ENCODE measurements at regions not wholly inside any gene's neighbourhood (a gene's known extent, or its start where the extent isn't known, plus 50 kb on each side); places are given as distances from the start of the nearest gene placed in this dataset.
A peak's percentile ranks its signal among the peaks of the same experiment; 100 is the strongest.
"Not testable (repeated sequence)": the region's sequence is repeated elsewhere in the genome, so short reads cannot be mapped to it uniquely, and the experiment has no call there.

- DNase-seq (ENCODE audit: low spot score) = no peak
Observed at GRCh38 chr13:22837980-22838647, 342.7 kb upstream of the SGCG start.

GRCh38 chr13:22839603-22840530 lies 340.9 kb upstream of the SGCG start:
- DNase-seq (ENCODE audit: low spot score) = peak; percentile 41

DNA sequence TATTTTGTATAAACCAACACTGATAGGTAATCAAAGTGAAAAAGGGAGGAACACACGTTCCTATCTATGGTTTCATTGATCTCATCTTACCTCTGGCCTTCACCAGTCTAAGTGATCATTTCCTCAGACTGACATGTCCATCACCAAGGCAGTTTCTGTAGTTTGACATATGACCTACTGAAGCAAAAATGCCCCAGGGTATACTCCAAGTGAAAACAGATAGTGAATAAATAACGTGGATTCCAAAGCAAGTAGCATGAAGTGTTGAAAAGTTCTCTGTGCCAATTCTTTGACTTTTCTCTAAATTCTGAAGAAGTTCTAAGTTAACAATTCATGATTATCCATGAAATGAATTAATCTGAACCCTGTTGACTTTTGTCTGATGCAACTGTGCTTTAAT lies 334.2 kb upstream of the SGCG start:
- DNase-seq (ENCODE audit: low spot score) = no peak

- no peak for DNase-seq (ENCODE audit: low spot score)
Observed at GRCh38 chr13:22848539-22849052, 332.2 kb upstream of the SGCG start.

DNA sequence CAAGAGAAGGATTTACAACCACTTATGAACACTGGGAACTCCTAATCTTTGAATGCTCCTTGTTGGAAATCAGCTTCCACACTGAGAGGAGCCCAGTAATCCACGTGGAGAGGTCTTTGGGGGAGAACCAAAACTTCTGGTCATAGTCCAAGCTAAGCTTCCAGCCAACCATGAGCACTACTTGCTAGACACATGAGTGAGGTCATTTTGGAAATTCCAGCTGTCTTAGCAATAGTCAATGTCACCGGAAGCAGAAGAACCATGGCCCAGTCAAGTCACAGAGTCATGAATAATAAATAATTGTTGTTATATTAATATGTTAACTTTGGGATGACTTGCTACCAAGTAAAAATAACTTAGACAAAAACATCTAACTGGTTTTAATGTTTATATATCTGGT lies 324.9 kb upstream of the SGCG start:
- no peak for DNase-seq (ENCODE audit: low spot score)

DNA sequence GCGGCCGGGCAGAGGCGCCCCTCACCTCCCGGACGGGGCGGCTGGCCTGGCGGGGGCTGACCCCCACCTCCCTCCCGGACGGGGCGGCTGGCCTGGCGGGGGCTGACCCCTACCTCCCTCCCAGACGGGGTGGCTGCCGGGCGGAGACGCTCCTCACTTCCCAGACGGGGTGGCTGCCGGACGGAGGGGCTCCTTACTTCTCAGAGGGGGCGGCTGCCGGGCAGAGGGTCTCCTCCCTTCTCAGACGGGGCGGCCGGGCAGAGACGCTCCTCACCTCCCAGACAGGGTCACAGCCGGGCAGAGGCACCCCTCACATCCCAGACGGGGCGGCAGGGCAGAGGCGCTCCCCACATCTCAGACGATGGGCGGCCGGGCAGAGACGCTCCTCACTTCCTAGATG lies 321.8 kb upstream of the SGCG start:
- not testable (repeated sequence) for DNase-seq (ENCODE audit: low spot score)

GRCh38 chr13:22859411-22859810 lies 321.4 kb upstream of the SGCG start:
- not testable (repeated sequence) for DNase-seq (ENCODE audit: low spot score)

- no peak for DNase-seq (ENCODE audit: low spot score)
Observed at GRCh38 chr13:22861958-22862466, 318.8 kb upstream of the SGCG start.

DNA sequence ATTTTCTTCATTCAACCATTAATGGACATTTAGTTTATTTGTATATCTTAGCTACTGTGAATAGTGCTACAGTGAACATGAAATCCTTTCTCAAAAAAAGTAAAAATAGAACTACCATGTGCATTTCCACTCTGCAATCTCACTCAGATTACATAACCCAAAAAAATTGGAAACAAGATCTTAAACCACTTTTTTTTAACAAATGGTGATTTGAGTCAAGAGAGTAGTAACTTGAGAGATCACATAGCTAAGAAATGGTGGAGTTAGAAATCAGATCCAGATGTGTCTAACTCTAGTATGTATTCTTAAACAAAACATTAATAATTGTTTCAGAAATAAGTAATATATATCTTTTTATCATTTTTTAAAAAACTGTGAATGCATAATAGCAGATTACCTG lies 318.3 kb upstream of the SGCG start:
- no peak for DNase-seq (ENCODE audit: low spot score)

DNA sequence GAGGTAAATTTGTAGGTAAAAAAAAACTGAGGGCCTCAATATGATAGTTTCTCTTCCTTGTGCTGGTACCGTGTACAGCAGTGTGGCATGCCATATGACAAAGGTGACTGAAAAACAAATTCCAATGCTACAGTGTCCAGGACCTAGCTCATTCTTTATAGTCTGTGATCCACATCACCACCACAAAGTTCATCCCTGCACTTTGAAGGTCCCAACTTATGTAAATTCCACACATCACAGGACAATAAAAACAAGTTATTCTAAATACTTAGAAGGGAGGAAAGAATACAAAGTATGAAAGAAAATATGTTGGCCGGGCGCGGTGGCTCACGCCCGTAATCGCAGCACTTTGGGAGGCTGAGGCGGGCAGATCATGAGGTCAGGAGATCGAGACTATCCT lies 314.6 kb upstream of the SGCG start:
- no peak for DNase-seq (ENCODE audit: low spot score)

DNA sequence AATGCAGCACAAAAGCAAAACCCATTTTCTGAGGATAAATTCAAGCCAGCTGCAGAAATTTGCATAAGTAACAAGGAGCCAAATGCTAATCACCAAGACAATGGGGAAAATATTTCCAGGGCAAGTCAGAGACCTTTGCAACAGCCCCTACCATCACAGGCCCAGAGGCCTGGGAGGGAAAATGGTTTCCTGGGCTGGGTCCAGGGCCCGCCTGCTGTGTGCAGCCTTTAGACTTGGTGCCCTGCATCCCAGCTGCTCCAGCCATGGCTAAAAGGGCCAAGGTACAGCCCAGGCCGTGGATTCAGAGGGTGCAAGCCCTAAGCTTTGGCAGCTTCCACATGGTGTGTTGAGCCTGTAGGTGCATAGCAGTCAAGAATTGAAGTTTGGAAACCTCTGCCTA lies 309.5 kb upstream of the SGCG start:
- no peak for DNase-seq (ENCODE audit: low spot score)

- no peak for DNase-seq (ENCODE audit: low spot score)
Observed at GRCh38 chr13:22874839-22875238, 305.9 kb upstream of the SGCG start.

GRCh38 chr13:22877421-22877820 lies 303.4 kb upstream of the SGCG start:
- DNase-seq (ENCODE audit: low spot score) = no peak

DNA sequence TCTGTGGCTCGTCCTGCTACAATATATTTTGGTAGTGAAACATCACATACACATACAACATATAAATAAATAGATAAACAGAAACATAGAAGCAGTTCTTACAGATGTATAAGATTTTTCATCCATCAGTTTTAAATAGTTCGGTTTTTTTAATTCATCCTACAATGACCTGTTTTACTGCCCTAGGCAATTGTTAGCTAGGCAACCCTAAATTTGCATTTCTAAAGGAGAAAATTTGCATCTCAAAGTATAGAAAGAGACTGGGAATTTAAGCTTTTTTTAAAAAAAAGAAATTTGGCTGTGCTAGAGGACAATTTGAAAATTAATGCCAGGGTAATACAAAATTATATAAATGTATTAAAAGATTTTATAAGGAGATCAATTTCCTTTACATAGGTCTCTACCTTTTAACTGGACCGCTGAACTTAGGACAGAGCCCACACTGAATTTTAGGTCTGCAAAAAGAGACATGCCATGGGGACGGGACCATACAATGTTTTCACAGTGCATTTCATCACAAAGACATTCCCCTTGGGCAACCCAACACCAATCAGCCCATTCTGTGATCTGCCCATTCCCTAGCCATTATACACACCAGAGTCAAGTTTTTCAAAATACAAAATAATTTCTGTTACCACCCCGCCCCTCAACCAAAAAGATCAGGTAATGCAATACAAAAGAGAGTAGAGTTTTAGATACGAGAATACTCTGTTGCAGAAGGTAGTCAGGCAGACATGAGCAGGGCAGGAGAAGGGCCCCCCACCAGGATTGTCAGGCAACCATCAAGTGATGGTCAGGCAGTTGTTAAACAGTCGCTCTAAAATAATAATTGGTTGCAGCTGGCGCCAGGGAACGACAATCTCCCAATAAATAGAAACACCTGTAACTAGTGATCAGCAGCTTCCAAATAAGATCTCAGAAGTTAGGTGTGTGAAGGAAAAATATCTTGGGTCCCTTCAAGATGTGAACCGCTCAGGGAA lies 299.7 kb upstream of the SGCG start:
- DNase-seq (ENCODE audit: low spot score) = no peak

- not testable (repeated sequence) for DNase-seq (ENCODE audit: low spot score)
Observed at GRCh38 chr13:22881721-22882608, 298.8 kb upstream of the SGCG start.

- DNase-seq (ENCODE audit: low spot score) = no peak
Observed at GRCh38 chr13:22883262-22883840, 297.4 kb upstream of the SGCG start.

- DNase-seq (ENCODE audit: low spot score) = no peak
Observed at GRCh38 chr13:22883956-22884355, 296.8 kb upstream of the SGCG start.

DNA sequence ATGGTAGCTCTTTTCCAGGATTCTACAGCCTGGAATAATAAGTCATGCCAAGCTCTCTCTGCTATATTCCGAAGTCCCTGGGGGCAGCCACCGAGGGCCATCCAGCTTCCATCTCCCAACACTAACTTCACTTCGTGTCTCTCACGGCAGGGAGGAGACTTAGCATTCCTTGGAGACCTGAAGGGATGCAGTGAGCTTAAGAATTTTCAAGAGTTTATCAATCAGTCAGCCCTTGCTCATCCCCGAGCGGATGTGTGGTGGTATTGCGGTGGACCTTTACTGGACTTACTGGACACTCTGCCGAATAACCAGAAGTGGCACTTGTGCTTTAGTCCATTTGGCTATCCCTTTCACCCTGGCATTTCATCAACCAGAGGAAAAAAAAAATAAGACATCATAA lies 294.7 kb upstream of the SGCG start:
- DNase-seq (ENCODE audit: low spot score) = not testable (repeated sequence)

DNA sequence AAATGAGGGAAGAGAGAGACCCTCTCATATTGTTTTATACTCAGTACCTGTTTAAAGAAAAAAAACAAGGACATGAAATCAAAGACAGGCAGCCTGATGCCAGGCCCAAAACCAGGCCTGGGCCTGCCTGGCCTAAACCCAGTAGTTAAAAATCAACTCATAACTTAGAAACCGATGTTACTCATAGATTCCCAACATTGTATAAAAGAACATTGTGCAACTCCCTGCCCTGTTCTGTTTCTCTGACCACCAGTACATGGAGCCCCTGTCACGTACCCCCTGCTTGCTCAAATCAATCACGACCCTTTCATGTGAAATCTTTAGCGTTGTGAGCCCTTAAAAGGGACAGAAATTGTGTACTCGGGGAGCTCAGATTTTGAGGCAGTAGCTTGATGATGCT lies 291.4 kb upstream of the SGCG start:
- not testable (repeated sequence) for DNase-seq (ENCODE audit: low spot score)

- DNase-seq (ENCODE audit: low spot score) = no peak
Observed at GRCh38 chr13:22893204-22893603, 287.6 kb upstream of the SGCG start.

All from pons (tissue), 1 donor.